Nephron (organoid): ENCODE measurements at regions not wholly inside any gene's neighbourhood (a gene's known extent, or its start where the extent isn't known, plus 50 kb on each side); places are given as distances from the start of the nearest gene placed in this dataset.

ENCODE experiments used
- H3K27ac Mint-ChIP-seq, 3 experiments: 2 replicates each; pipeline ENCODE4 v1.8.0; 2020; ENCODE audit warnings: mixed read lengths in 3 of 3, mild to moderate bottlenecking in 2 of 3, moderate library complexity in 1 of 3
- H3K27me3 Mint-ChIP-seq: 2 replicates; pipeline ENCODE4 v1.8.0; 2021; ENCODE audit warnings: low read depth, mild to moderate bottlenecking, moderate library complexity, mixed read lengths
- H3K36me3 Mint-ChIP-seq: 2 replicates; pipeline ENCODE4 v1.8.0; 2020; ENCODE audit warnings: low read depth, mixed read lengths
- H3K4me1 Mint-ChIP-seq: 2 replicates; pipeline ENCODE4 v1.8.0; 2020; ENCODE audit warnings: mixed read lengths
- H3K4me3 Mint-ChIP-seq, 3 experiments: 2 replicates each; pipeline ENCODE4 v1.8.0; 2020; ENCODE audit warnings: mild to moderate bottlenecking in 3 of 3, mixed read lengths in 3 of 3, moderate library complexity in 2 of 3
- H3K9me3 Mint-ChIP-seq: 2 replicates; pipeline ENCODE4 v1.8.0; 2020; ENCODE audit warnings: mixed read lengths
- TF ChIP-seq, protein P1 (sequence below), 3 experiments: fragments of 200-600 bp; sonication (generic); IDR thresholded peaks; one replicate each; pipeline ENCODE4 v1.5.0; 2021; ENCODE audit warnings: antibody characterized with exemption in 3 of 3; ENCODE audit not compliant: unreplicated experiment in 3 of 3

GRCh38 chr2:176729706-176730569, 460.7 kb downstream of the MTX2 start:
- no peaks in the 10 kb centered on the region for H3K9me3 Mint-ChIP-seq
- no peak overlapping the region for H3K4me3 Mint-ChIP-seq
- H3K4me1 Mint-ChIP-seq = peaks cover 16% of the 10 kb centered on the region
- peak overlapping the region in 2 of 3 experiments; percentile 72 to 95 for H3K27ac Mint-ChIP-seq
- TF ChIP-seq, protein P1, sequence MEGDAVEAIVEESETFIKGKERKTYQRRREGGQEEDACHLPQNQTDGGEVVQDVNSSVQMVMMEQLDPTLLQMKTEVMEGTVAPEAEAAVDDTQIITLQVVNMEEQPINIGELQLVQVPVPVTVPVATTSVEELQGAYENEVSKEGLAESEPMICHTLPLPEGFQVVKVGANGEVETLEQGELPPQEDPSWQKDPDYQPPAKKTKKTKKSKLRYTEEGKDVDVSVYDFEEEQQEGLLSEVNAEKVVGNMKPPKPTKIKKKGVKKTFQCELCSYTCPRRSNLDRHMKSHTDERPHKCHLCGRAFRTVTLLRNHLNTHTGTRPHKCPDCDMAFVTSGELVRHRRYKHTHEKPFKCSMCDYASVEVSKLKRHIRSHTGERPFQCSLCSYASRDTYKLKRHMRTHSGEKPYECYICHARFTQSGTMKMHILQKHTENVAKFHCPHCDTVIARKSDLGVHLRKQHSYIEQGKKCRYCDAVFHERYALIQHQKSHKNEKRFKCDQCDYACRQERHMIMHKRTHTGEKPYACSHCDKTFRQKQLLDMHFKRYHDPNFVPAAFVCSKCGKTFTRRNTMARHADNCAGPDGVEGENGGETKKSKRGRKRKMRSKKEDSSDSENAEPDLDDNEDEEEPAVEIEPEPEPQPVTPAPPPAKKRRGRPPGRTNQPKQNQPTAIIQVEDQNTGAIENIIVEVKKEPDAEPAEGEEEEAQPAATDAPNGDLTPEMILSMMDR (IDR thresholded peaks at IDR 0.05; ENCODE audit: unreplicated experiment in 3 of 3) = no peak
- H3K27me3 Mint-ChIP-seq = no peaks in the 10 kb centered on the region
- no peaks in the 10 kb centered on the region for H3K36me3 Mint-ChIP-seq

- Mint-ChIP-seq H3K4me3 (no peak overlapping the region), H3K4me1 (peaks cover 16% of the 10 kb centered on the region), H3K27ac (no peak overlapping the region), H3K9me3 (no peaks in the 10 kb centered on the region), H3K27me3 (no peaks in the 10 kb centered on the region), H3K36me3 (no peaks in the 10 kb centered on the region)
- TF ChIP-seq, protein P1 (IDR thresholded peaks at IDR 0.05; ENCODE audit: unreplicated experiment in 3 of 3) = no peak
These were observed 463.5 kb downstream of the MTX2 start for GRCh38 chr2:176732780-176733179.

DNA sequence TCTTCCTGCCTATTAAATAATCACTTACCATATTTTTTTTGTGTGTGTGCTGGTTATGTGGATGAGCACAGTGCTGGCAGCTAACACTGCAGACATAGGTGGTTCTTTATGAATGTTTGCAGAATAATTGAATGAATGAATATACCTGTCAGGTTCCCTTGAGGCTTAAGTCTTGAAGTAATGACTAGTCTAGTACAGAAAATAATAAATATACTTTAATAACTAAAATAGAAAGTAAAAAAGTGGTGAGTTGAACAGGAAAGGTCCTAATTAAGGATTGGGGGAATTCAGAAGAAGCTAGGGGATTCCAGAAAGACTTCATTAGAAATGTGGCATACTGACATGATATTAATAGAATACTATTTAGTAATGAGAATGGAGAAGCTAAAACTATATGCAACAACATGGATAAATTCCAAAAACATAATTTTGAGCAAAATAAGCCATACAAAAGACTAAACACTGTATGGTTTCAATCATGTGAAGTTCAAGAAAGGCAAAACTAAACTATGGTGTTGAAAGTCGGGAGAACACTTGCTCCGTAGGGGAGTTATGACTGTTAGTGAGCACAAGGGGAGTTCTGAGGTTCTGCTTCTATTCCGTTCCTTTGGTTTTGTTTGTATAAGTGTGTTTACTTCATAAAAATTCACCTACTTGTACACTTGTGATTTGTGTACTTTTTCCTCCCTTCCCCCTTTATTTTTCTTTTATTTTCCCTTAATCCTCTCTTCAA, 464.6 kb downstream of the MTX2 start:
- Mint-ChIP-seq H3K36me3 (no peaks in the 10 kb centered on the region), H3K27ac (no peak overlapping the region), H3K27me3 (no peaks in the 10 kb centered on the region), H3K4me1 (peaks cover 16% of the 10 kb centered on the region), H3K9me3 (no peaks in the 10 kb centered on the region), H3K4me3 (no peak overlapping the region)
- TF ChIP-seq, protein P1 (IDR thresholded peaks at IDR 0.05; ENCODE audit: unreplicated experiment in 3 of 3) = no peak

- Mint-ChIP-seq H3K27me3 (no peaks in the 10 kb centered on the region), H3K36me3 (no peaks in the 10 kb centered on the region), H3K4me1 (peaks cover 9% of the 10 kb centered on the region), H3K9me3 (no peaks in the 10 kb centered on the region), H3K27ac (no peak overlapping the region), H3K4me3 (no peak overlapping the region)
- TF ChIP-seq, protein P1 (IDR thresholded peaks at IDR 0.05; ENCODE audit: unreplicated experiment in 3 of 3) = no peak
These were observed 465.6 kb downstream of the MTX2 start for GRCh38 chr2:176734868-176735267.

DNA sequence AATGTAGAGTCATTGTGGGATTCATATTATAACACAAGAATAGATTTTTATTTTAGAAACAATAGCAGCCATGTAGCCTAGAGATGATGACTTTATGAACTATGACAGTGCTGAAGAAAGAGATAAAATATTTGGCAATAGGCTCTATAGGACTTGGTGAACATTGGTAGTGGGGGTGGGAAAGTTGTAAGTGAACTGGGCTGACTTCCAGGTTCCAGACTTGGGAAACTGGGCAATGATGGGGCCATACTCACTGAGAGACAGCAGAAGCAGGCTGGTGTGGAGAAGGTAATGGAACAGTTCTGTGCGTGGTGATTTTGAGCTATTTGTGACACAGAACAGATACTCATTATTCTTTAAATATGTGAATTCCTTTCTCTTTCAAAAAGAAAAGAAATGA, 470.3 kb upstream of the HNRNPA3 start:
- H3K36me3 Mint-ChIP-seq = no peaks in the 10 kb centered on the region
- TF ChIP-seq, protein P1 (IDR thresholded peaks at IDR 0.05; ENCODE audit: unreplicated experiment in 3 of 3) = no peak
- no peak overlapping the region for H3K4me3 Mint-ChIP-seq

More for the DNA sequence above, 470.3 kb upstream of the HNRNPA3 start:
- Mint-ChIP-seq H3K9me3 (no peaks in the 10 kb centered on the region), H3K27me3 (no peaks in the 10 kb centered on the region), H3K4me1 (peaks cover 46% of the 10 kb centered on the region), H3K27ac (peak overlapping the region in 2 of 3 experiments; percentile 33 to 45)
